ENCODE measurements at regions not wholly inside any gene's neighbourhood (a gene's known extent, or its start where the extent isn't known, plus 50 kb on each side); places are given as distances from the start of the nearest gene placed in this dataset.

GRCh38 chr6:163789199-163789810 is 374.8 kb downstream of the QKI start:
- TF ChIP-seq CTCF (IDR thresholded peaks at IDR 0.05 in 4 of 5, conservative IDR thresholded peaks at IDR 0.05 in 1 of 5) (no peak), POLR2A (IDR thresholded peaks at IDR 0.05) (no peak)

Data from gastrocnemius medialis (tissue), 4 donors.